Lower leg skin (tissue), 3 donors: ENCODE measurements at regions not wholly inside any gene's neighbourhood (a gene's known extent, or its start where the extent isn't known, plus 50 kb on each side); places are given as distances from the start of the nearest gene placed in this dataset.
"Not testable (repeated sequence)": the region's sequence is repeated elsewhere in the genome, so short reads cannot be mapped to it uniquely, and the experiment has no call there.

Experiments
- DNase-seq, 2 donors: peaks; one replicate each; pipeline ENCODE4 v3.0.0-alpha.2; 2019; ENCODE audit warnings: low spot score in 2 of 2
- H3K4me3 ChIP-seq: fragments of 200-600 bp; sonication (generic); 2 replicates; pipeline ENCODE4 v1.5.1; 2017; ENCODE audit warnings: mild to moderate bottlenecking, low read depth; ENCODE audit not compliant: poor library complexity, severe bottlenecking
- WGBS, 2 donors: methylation state at CpG; one replicate each; pipeline ENCODE4 v1.1.5; 2018; 5-methylcytosine and 5-hydroxymethylcytosine counted together
- intact Hi-C: fragments of 100-400 bp; cut with DNase I; formaldehyde crosslinking; loops from one replicate; pipeline ENCODE4 v1.15.0; 2023; ENCODE audit warnings: low total_unique reads

- no CpG with 5 or more reads among the region's 7 CpGs for WGBS, 2 donors
- DNase-seq, H3K4me3 ChIP-seq, intact Hi-C loops: not testable (repeated sequence)
Observed at GRCh38 chr15:22180611-22181010, 100.3 kb downstream of the OR4M2 start.

- WGBS, 2 donors: no CpG with 5 or more reads among the region's 15 CpGs
- intact Hi-C loops, H3K4me3 ChIP-seq, DNase-seq: not testable (repeated sequence)
Observed at GRCh38 chr15:22184678-22185077, 104.4 kb downstream of the OR4M2 start.

GRCh38 chr15:22186846-22187532 is 106.7 kb downstream of the OR4M2 start:
- DNase-seq, intact Hi-C loops, H3K4me3 ChIP-seq: not testable (repeated sequence)
- WGBS, 2 donors: no CpG with 5 or more reads among the region's 9 CpGs

- H3K4me3 ChIP-seq, DNase-seq, intact Hi-C loops: not testable (repeated sequence)
- WGBS, 2 donors: 80% methylated on average over 1 of the region's 3 CpGs; no CpG with 5 or more reads in 1 of the 2 donors
Observed at GRCh38 chr15:22191818-22192217, 111.5 kb downstream of the OR4M2 start.

GRCh38 chr15:22194739-22195617 is 114.7 kb downstream of the OR4M2 start:
- H3K4me3 ChIP-seq, intact Hi-C loops, DNase-seq: not testable (repeated sequence)
- WGBS, 2 donors: no CpG with 5 or more reads among the region's 7 CpGs

- DNase-seq, H3K4me3 ChIP-seq, intact Hi-C loops: not testable (repeated sequence)
- no CpG with 5 or more reads among the region's 2 CpGs for WGBS, 2 donors
Observed at GRCh38 chr15:22196423-22196822, 116.1 kb downstream of the OR4M2 start.

- H3K4me3 ChIP-seq, DNase-seq, intact Hi-C loops: not testable (repeated sequence)
- WGBS, 2 donors: no CpG with 5 or more reads among the region's 3 CpGs
Observed at GRCh38 chr15:22200417-22200816, 120.1 kb downstream of the OR4M2 start.

- H3K4me3 ChIP-seq, intact Hi-C loops, DNase-seq: not testable (repeated sequence)
- WGBS, 2 donors: no CpG with 5 or more reads among the region's 3 CpGs
Observed at GRCh38 chr15:22201993-22202659, 121.8 kb downstream of the OR4M2 start.

- H3K4me3 ChIP-seq, DNase-seq, intact Hi-C loops: not testable (repeated sequence)
- no CpG with 5 or more reads among the region's 5 CpGs for WGBS, 2 donors
Observed at GRCh38 chr15:22203208-22203607, 122.9 kb downstream of the OR4M2 start.

- H3K4me3 ChIP-seq, intact Hi-C loops, DNase-seq: not testable (repeated sequence)
- no CpG with 5 or more reads among the region's 3 CpGs for WGBS, 2 donors
Observed at GRCh38 chr15:22209086-22209485, 128.8 kb downstream of the OR4M2 start.

- H3K4me3 ChIP-seq, intact Hi-C loops, DNase-seq: not testable (repeated sequence)
- 74 to 80% methylated on average over 10 of the region's 10 CpGs for WGBS, 2 donors
Observed at GRCh38 chr15:22222596-22222995, 142.3 kb downstream of the OR4M2 start.
